COLO668 (cell line): ENCODE measurements at regions not wholly inside any gene's neighbourhood (a gene's known extent, or its start where the extent isn't known, plus 50 kb on each side); places are given as distances from the start of the nearest gene placed in this dataset.
A peak's percentile ranks its signal among the peaks of the same experiment; 100 is the strongest.
"Not testable (repeated sequence)": the region's sequence is repeated elsewhere in the genome, so short reads cannot be mapped to it uniquely, and the experiment has no call there.

Source experiments
- DNase-seq: peaks from one replicate; lab custom pipeline; 2025; ENCODE audit not compliant: unreplicated experiment; lab: John Stamatoyannopoulos, UW

- no peak for DNase-seq
Measured at GRCh38 chr9:106082621-106083020, 388.3 kb downstream of the TMEM38B start.

- DNase-seq = no peak
Measured at GRCh38 chr9:106084702-106085101, 390.4 kb downstream of the TMEM38B start.

GRCh38 chr9:106085479-106085878 is 391.1 kb downstream of the TMEM38B start:
- no peak for DNase-seq

- DNase-seq = no peak
Measured at GRCh38 chr9:106092083-106092482, 397.7 kb downstream of the TMEM38B start.

GRCh38 chr9:106102821-106103220 is 408.5 kb downstream of the TMEM38B start:
- no peak for DNase-seq

- no peak for DNase-seq
Measured at GRCh38 chr9:106104887-106105286, 410.5 kb downstream of the TMEM38B start.

- DNase-seq = no peak
Measured at GRCh38 chr9:106106396-106106795, 412.1 kb downstream of the TMEM38B start.

- no peak for DNase-seq
Measured at GRCh38 chr9:106107716-106108115, 413.4 kb downstream of the TMEM38B start.

- not testable (repeated sequence) for DNase-seq
Measured at GRCh38 chr9:106109706-106110105, 415.4 kb downstream of the TMEM38B start.

GRCh38 chr9:106110483-106110882 is 416.1 kb downstream of the TMEM38B start:
- no peak for DNase-seq

GRCh38 chr9:106111039-106111730 is 416.8 kb downstream of the TMEM38B start:
- DNase-seq = peak; percentile 28

- DNase-seq = no peak
Measured at GRCh38 chr9:106112935-106113334, 418.6 kb downstream of the TMEM38B start.

GRCh38 chr9:106119176-106119575 is 424.8 kb downstream of the TMEM38B start:
- DNase-seq = no peak

GRCh38 chr9:106120071-106120470 is 425.7 kb downstream of the TMEM38B start:
- DNase-seq = no peak

GRCh38 chr9:106127776-106128175 is 433.4 kb downstream of the TMEM38B start:
- DNase-seq = no peak

GRCh38 chr9:106130374-106130773 is 436.0 kb downstream of the TMEM38B start:
- DNase-seq = no peak

- DNase-seq = no peak
Measured at GRCh38 chr9:106143781-106144180, 449.4 kb downstream of the TMEM38B start.

GRCh38 chr9:106146066-106146840 is 451.9 kb downstream of the TMEM38B start:
- DNase-seq = no peak

- DNase-seq = no peak
Measured at GRCh38 chr9:106146886-106147285, 452.5 kb downstream of the TMEM38B start.

- DNase-seq = no peak
Measured at GRCh38 chr9:106149956-106150355, 455.6 kb downstream of the TMEM38B start.

- DNase-seq = no peak
Measured at GRCh38 chr9:106156465-106156864, 462.1 kb downstream of the TMEM38B start.

- DNase-seq = no peak
Measured at GRCh38 chr9:106172265-106172664, 477.9 kb downstream of the TMEM38B start.
